ENCODE measurements at regions not wholly inside any gene's neighbourhood (a gene's known extent, or its start where the extent isn't known, plus 50 kb on each side); places are given as distances from the start of the nearest gene placed in this dataset.
A peak's percentile ranks its signal among the peaks of the same experiment; 100 is the strongest.

- no peak for TF ChIP-seq HDAC6 (IDR thresholded peaks at IDR 0.05; ENCODE audit: low read depth, low read length)
- TF ChIP-seq SP1 (IDR thresholded peaks at IDR 0.05) = no peak
- TF ChIP-seq SP1 (CRISPR knock-in tag; IDR thresholded peaks at IDR 0.05) = no peak
- TF ChIP-seq, protein P1, sequence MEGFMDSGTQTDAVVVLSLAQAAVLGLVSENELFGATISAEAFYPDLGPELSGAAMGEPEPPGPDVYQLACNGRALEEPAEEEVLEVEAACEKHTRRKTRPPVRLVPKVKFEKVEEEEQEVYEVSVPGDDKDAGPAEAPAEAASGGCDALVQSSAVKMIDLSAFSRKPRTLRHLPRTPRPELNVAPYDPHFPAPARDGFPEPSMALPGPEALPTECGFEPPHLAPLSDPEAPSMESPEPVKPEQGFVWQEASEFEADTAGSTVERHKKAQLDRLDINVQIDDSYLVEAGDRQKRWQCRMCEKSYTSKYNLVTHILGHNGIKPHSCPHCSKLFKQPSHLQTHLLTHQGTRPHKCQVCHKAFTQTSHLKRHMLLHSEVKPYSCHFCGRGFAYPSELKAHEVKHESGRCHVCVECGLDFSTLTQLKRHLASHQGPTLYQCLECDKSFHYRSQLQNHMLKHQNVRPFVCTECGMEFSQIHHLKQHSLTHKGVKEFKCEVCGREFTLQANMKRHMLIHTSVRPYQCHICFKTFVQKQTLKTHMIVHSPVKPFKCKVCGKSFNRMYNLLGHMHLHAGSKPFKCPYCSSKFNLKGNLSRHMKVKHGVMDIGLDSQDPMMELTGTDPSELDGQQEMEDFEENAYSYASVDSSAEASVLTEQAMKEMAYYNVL (CRISPR knock-in tag; IDR thresholded peaks at IDR 0.05; ENCODE audit: borderline replicate concordance) = peak; percentile 97
- TF ChIP-seq ZNF567 (CRISPR knock-in tag; IDR thresholded peaks at IDR 0.05; ENCODE audit: borderline replicate concordance) = no peak; the same call in 1 of the 2 replicates
- TF ChIP-seq YEATS2 (CRISPR knock-in tag; IDR thresholded peaks at IDR 0.05; ENCODE audit: borderline replicate concordance) = no peak
- peak; percentile 58; the same call in 1 of the 2 replicates for TF ChIP-seq FOXK1 (CRISPR knock-in tag; IDR thresholded peaks at IDR 0.05; ENCODE audit: borderline replicate concordance, low read depth)
- TF ChIP-seq ZNF224 (CRISPR knock-in tag; IDR thresholded peaks at IDR 0.05) = no peak
- TF ChIP-seq ETV5 (CRISPR knock-in tag; IDR thresholded peaks at IDR 0.05; ENCODE audit: borderline replicate concordance) = peak; percentile 90
- TF ChIP-seq NR2F6 (IDR thresholded peaks at IDR 0.05) = peak; percentile 85
- TF ChIP-seq NR2F6 (CRISPR knock-in tag; IDR thresholded peaks at IDR 0.05) = peak; percentile 90
- TF ChIP-seq BRD4 (CRISPR knock-in tag; IDR thresholded peaks at IDR 0.05) = no peak; the same call in 1 of the 2 replicates
- TF ChIP-seq, protein P2, sequence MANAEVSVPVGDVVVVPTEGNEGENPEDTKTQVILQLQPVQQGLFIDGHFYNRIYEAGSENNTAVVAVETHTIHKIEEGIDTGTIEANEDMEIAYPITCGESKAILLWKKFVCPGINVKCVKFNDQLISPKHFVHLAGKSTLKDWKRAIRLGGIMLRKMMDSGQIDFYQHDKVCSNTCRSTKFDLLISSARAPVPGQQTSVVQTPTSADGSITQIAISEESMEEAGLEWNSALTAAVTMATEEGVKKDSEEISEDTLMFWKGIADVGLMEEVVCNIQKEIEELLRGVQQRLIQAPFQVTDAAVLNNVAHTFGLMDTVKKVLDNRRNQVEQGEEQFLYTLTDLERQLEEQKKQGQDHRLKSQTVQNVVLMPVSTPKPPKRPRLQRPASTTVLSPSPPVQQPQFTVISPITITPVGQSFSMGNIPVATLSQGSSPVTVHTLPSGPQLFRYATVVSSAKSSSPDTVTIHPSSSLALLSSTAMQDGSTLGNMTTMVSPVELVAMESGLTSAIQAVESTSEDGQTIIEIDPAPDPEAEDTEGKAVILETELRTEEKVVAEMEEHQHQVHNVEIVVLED (CRISPR knock-in tag; IDR thresholded peaks at IDR 0.05; ENCODE audit: borderline replicate concordance) = no peak; the same call in 1 of the 2 replicates
- TF ChIP-seq ATF3 (CRISPR knock-in tag; IDR thresholded peaks at IDR 0.05) = no peak
- TF ChIP-seq ZNF333 (CRISPR knock-in tag; IDR thresholded peaks at IDR 0.05; ENCODE audit: borderline replicate concordance) = no peak
- TF ChIP-seq RNF2 (conservative IDR thresholded peaks at IDR 0.05; ENCODE audit: low read depth) = no peak
- TF ChIP-seq EP300 (IDR thresholded peaks at IDR 0.05; ENCODE audit: low read depth in 2 of 2, low read length in 2 of 2) = peak; percentile 10 to 90; a peak in 2 of 4 replicates
- peak; percentile 80 for TF ChIP-seq EP300 (CRISPR knock-in tag; IDR thresholded peaks at IDR 0.05; ENCODE audit: borderline replicate concordance)
- no peak for TF ChIP-seq PCBP2 (optimal IDR thresholded peaks at IDR 0.05; ENCODE audit: low read depth, low read length, poor library complexity, severe bottlenecking)
- TF ChIP-seq HCFC1 (IDR thresholded peaks at IDR 0.05; ENCODE audit: low read depth, low read length) = no peak
- no peak for TF ChIP-seq ZBTB7A (CRISPR knock-in tag; IDR thresholded peaks at IDR 0.05)
- TF ChIP-seq ZNF788 (CRISPR knock-in tag; IDR thresholded peaks at IDR 0.05; ENCODE audit: borderline replicate concordance) = peak; percentile 92; the same call in 1 of the 2 replicates
- TF ChIP-seq, protein P3, sequence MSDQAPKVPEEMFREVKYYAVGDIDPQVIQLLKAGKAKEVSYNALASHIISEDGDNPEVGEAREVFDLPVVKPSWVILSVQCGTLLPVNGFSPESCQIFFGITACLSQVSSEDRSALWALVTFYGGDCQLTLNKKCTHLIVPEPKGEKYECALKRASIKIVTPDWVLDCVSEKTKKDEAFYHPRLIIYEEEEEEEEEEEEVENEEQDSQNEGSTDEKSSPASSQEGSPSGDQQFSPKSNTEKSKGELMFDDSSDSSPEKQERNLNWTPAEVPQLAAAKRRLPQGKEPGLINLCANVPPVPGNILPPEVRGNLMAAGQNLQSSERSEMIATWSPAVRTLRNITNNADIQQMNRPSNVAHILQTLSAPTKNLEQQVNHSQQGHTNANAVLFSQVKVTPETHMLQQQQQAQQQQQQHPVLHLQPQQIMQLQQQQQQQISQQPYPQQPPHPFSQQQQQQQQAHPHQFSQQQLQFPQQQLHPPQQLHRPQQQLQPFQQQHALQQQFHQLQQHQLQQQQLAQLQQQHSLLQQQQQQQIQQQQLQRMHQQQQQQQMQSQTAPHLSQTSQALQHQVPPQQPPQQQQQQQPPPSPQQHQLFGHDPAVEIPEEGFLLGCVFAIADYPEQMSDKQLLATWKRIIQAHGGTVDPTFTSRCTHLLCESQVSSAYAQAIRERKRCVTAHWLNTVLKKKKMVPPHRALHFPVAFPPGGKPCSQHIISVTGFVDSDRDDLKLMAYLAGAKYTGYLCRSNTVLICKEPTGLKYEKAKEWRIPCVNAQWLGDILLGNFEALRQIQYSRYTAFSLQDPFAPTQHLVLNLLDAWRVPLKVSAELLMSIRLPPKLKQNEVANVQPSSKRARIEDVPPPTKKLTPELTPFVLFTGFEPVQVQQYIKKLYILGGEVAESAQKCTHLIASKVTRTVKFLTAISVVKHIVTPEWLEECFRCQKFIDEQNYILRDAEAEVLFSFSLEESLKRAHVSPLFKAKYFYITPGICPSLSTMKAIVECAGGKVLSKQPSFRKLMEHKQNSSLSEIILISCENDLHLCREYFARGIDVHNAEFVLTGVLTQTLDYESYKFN (CRISPR knock-in tag; conservative IDR thresholded peaks at IDR 0.05) = peak; percentile 95
- no peak for TF ChIP-seq NCOA1 (CRISPR knock-in tag; IDR thresholded peaks at IDR 0.05)
Measured at GRCh38 chr12:75900781-75901254, 130.8 kb downstream of the PHLDA1 start (continued).
